ENCODE measurements at regions not wholly inside any gene's neighbourhood (a gene's known extent, or its start where the extent isn't known, plus 50 kb on each side); places are given as distances from the start of the nearest gene placed in this dataset.

DNA sequence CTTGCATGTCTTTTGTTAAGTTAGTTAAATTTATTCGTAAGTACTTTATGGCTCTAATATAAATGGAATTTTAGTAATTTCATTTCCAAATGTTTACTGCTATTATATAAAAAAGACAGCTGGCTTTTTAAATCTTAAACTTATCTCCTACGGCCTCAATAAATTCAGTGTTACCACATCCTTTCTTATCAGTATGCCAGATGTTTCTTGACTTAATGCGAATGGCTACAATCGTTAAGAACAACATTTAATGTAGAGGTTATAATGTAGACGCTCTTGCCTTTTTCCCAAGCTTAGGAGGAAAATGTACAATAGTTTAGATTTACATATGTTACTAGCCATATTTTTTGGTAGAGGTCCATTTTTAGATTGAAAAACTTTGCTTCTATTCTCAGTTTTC is 659.4 kb downstream of the TENT5A start:
- no peak overlapping the region for H3K4me2 ChIP-seq (ENCODE audit: low read length)
- no peaks in the 10 kb centered on the region for H3K36me3 ChIP-seq (ENCODE audit: insufficient read depth, low read length)
- H3K9me3 ChIP-seq (ENCODE audit: low read length) = no peaks in the 10 kb centered on the region
- H4K20me1 ChIP-seq (ENCODE audit: insufficient read depth, low read length) = no peaks in the 10 kb centered on the region
- H3K27ac ChIP-seq (ENCODE audit: low read depth, low read length, poor library complexity, severe bottlenecking) = no peak overlapping the region
- no peaks in the 10 kb centered on the region for H3K79me2 ChIP-seq (ENCODE audit: insufficient read depth, low read length)
- H3K9ac ChIP-seq (ENCODE audit: low read length) = no peak overlapping the region
- no peak overlapping the region for H3K4me3 ChIP-seq (ENCODE audit: low read depth, low read length, poor library complexity, severe bottlenecking)
- TF ChIP-seq, protein P1, sequence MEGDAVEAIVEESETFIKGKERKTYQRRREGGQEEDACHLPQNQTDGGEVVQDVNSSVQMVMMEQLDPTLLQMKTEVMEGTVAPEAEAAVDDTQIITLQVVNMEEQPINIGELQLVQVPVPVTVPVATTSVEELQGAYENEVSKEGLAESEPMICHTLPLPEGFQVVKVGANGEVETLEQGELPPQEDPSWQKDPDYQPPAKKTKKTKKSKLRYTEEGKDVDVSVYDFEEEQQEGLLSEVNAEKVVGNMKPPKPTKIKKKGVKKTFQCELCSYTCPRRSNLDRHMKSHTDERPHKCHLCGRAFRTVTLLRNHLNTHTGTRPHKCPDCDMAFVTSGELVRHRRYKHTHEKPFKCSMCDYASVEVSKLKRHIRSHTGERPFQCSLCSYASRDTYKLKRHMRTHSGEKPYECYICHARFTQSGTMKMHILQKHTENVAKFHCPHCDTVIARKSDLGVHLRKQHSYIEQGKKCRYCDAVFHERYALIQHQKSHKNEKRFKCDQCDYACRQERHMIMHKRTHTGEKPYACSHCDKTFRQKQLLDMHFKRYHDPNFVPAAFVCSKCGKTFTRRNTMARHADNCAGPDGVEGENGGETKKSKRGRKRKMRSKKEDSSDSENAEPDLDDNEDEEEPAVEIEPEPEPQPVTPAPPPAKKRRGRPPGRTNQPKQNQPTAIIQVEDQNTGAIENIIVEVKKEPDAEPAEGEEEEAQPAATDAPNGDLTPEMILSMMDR (IDR thresholded peaks at IDR 0.05; ENCODE audit: low read length) = no peak
- no peak for TF ChIP-seq EZH2 (IDR thresholded peaks at IDR 0.05; ENCODE audit: borderline replicate concordance, low read length)
- no peaks in the 10 kb centered on the region for H3K9me2 ChIP-seq (ENCODE audit: low read depth, low read length)
- no peaks in the 10 kb centered on the region for H3K27me3 ChIP-seq (ENCODE audit: insufficient read depth, low read length)
- H2AFZ ChIP-seq (ENCODE audit: low read length) = no peak overlapping the region
- no peaks in the 10 kb centered on the region for H3F3A ChIP-seq (ENCODE audit: insufficient read depth, low read length)
- no peaks in the 10 kb centered on the region for H3K4me1 ChIP-seq (ENCODE audit: insufficient read depth, low read length, severe bottlenecking)

DNA sequence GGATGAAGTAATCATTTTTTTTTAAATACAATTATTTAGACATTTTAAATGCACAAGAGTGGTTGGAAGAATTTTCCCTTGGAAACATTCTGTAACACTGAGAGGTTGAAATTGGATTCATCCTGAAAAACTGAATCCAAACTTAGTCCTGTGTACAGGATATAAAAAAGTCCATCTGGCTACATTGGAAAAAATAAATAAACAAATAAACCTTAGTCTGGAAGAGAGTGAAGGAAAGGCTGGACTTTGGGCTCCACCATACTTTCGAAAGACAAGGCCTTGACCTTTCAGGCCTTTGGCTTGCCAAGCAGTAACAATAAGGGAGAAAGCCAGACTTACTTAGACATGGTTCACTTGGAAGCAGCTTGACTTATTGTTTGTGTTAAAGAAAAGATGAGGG is 664.3 kb downstream of the TENT5A start:
- H3K9me3 ChIP-seq (ENCODE audit: low read length) = no peaks in the 10 kb centered on the region

DNA sequence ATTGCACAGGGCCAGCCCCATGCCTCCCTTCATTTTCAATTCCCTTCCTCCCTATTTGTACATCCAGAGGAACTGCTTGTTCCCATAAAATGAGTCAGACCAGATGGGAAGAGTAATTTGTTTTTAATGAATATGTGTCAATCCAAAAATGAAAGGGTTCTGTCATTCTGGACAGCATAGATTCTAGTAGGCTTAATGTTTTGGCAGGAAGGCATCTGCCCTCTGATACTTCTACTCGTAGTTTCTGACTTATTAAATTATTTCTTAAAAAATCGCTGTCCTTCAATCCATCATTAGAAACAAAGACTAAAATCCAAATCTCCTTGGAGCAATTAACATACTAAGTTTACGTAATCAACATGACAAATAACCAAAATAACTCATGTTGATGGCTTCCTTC is 665.5 kb downstream of the TENT5A start:
- H3K79me2 ChIP-seq (ENCODE audit: insufficient read depth, low read length) = no peaks in the 10 kb centered on the region

More for the DNA sequence above, 664.3 kb downstream of the TENT5A start:
- Histone ChIP-seq H3K4me3 (ENCODE audit: low read depth, low read length, poor library complexity, severe bottlenecking) (no peak overlapping the region), H2AFZ (ENCODE audit: low read length) (no peak overlapping the region), H3K27ac (ENCODE audit: low read depth, low read length, poor library complexity, severe bottlenecking) (no peak overlapping the region), H3K27me3 (ENCODE audit: insufficient read depth, low read length) (no peaks in the 10 kb centered on the region), H4K20me1 (ENCODE audit: insufficient read depth, low read length) (no peaks in the 10 kb centered on the region), H3F3A (ENCODE audit: insufficient read depth, low read length) (no peaks in the 10 kb centered on the region), H3K4me2 (ENCODE audit: low read length) (no peak overlapping the region), H3K79me2 (ENCODE audit: insufficient read depth, low read length) (no peaks in the 10 kb centered on the region), H3K9ac (ENCODE audit: low read length) (no peak overlapping the region), H3K9me2 (ENCODE audit: low read depth, low read length) (no peaks in the 10 kb centered on the region), H3K4me1 (ENCODE audit: insufficient read depth, low read length, severe bottlenecking) (no peaks in the 10 kb centered on the region), H3K36me3 (ENCODE audit: insufficient read depth, low read length) (no peaks in the 10 kb centered on the region)
- TF ChIP-seq EZH2 (IDR thresholded peaks at IDR 0.05; ENCODE audit: borderline replicate concordance, low read length) = no peak
- TF ChIP-seq, protein P1 (IDR thresholded peaks at IDR 0.05; ENCODE audit: low read length) = no peak

More for the DNA sequence above, 665.5 kb downstream of the TENT5A start:
- Histone ChIP-seq H3K4me2 (ENCODE audit: low read length) (no peak overlapping the region), H2AFZ (ENCODE audit: low read length) (no peak overlapping the region), H3K36me3 (ENCODE audit: insufficient read depth, low read length) (no peaks in the 10 kb centered on the region), H4K20me1 (ENCODE audit: insufficient read depth, low read length) (no peaks in the 10 kb centered on the region), H3K4me1 (ENCODE audit: insufficient read depth, low read length, severe bottlenecking) (no peaks in the 10 kb centered on the region), H3K9me2 (ENCODE audit: low read depth, low read length) (no peaks in the 10 kb centered on the region), H3K9me3 (ENCODE audit: low read length) (no peaks in the 10 kb centered on the region), H3K4me3 (ENCODE audit: low read depth, low read length, poor library complexity, severe bottlenecking) (no peak overlapping the region), H3K9ac (ENCODE audit: low read length) (no peak overlapping the region), H3K27me3 (ENCODE audit: insufficient read depth, low read length) (no peaks in the 10 kb centered on the region), H3K27ac (ENCODE audit: low read depth, low read length, poor library complexity, severe bottlenecking) (no peak overlapping the region), H3F3A (ENCODE audit: insufficient read depth, low read length) (no peaks in the 10 kb centered on the region)
- TF ChIP-seq, protein P1 (IDR thresholded peaks at IDR 0.05; ENCODE audit: low read length) = no peak
- TF ChIP-seq EZH2 (IDR thresholded peaks at IDR 0.05; ENCODE audit: borderline replicate concordance, low read length) = no peak

All from OCI-LY1 (cell line).